CD8-positive, alpha-beta memory T cell (primary cell): ENCODE measurements at regions not wholly inside any gene's neighbourhood (a gene's known extent, or its start where the extent isn't known, plus 50 kb on each side); places are given as distances from the start of the nearest gene placed in this dataset.

ENCODE experiments used
- CTCF ChIA-PET: fragments of 350-600 bp; sonication (Branson Sonifier 250); formaldehyde crosslinking; loops from one replicate; lab custom pipeline; 2021; ENCODE audit warnings: antibody characterized with exemption; lab: Charles Lee
- POLR2A ChIA-PET: fragments of 350-600 bp; sonication (Branson Sonifier 250); formaldehyde crosslinking; loops from one replicate; lab custom pipeline; 2021; ENCODE audit warnings: antibody characterized with exemption; lab: Charles Lee
- DNase-seq, 5 donors: peaks; one replicate each; pipeline versions ENCODE4 v3.0.0 to v3.0.0-alpha.2; 2020 to 2022; ENCODE audit warnings: mixed read lengths in 1 of 5
- H3K27ac ChIP-seq: one replicate; pipeline ENCODE4 v1.7.0; 2013; ENCODE audit warnings: low read depth, mild to moderate bottlenecking, low read length, moderate library complexity
- H3K27me3 ChIP-seq: 2 replicates; pipeline ENCODE4 v1.7.0; 2013; ENCODE audit warnings: low read length, mild to moderate bottlenecking; ENCODE audit not compliant: insufficient read depth, poor library complexity, severe bottlenecking
- H3K36me3 ChIP-seq: 2 replicates; pipeline ENCODE4 v1.7.0; 2013; ENCODE audit warnings: mild to moderate bottlenecking, low read length, moderate library complexity; ENCODE audit not compliant: insufficient read depth
- H3K4me1 ChIP-seq: 2 replicates; pipeline ENCODE4 v1.7.0; 2013; ENCODE audit warnings: mild to moderate bottlenecking, low read length, moderate library complexity; ENCODE audit not compliant: insufficient read depth
- H3K4me3 ChIP-seq: 2 replicates; pipeline ENCODE4 v1.7.0; 2013; ENCODE audit warnings: mild to moderate bottlenecking, low read length
- H3K9me3 ChIP-seq: 2 replicates; pipeline ENCODE4 v1.7.0; 2013; ENCODE audit warnings: mild to moderate bottlenecking, low read length
- H3K27ac Mint-ChIP-seq, 8 donors: one replicate each; pipeline ENCODE4 v1.8.0; 2020 to 2021; ENCODE audit warnings: mixed read lengths in 8 of 8, mild to moderate bottlenecking in 6 of 8, inconsistent platforms in 3 of 8, moderate library complexity in 3 of 8
- H3K27me3 Mint-ChIP-seq, 2 donors: one replicate each; pipeline ENCODE4 v1.8.0; 2020 to 2021; ENCODE audit warnings: mixed read lengths in 2 of 2, mild to moderate bottlenecking in 1 of 2, moderate library complexity in 1 of 2
- H3K36me3 Mint-ChIP-seq, 3 donors: one replicate each; pipeline ENCODE4 v1.8.0; 2020 to 2021; ENCODE audit warnings: mixed read lengths in 3 of 3, inconsistent platforms in 1 of 3, mild to moderate bottlenecking in 1 of 3
- H3K4me1 Mint-ChIP-seq, 3 donors: one replicate each; pipeline ENCODE4 v1.8.0; 2020 to 2021; ENCODE audit warnings: mixed read lengths in 3 of 3, inconsistent platforms in 1 of 3, mild to moderate bottlenecking in 1 of 3
- H3K4me3 Mint-ChIP-seq, 7 donors: one replicate each; pipeline ENCODE4 v1.8.0; 2020 to 2021; ENCODE audit warnings: mixed read lengths in 7 of 7, mild to moderate bottlenecking in 6 of 7, moderate library complexity in 4 of 7, inconsistent platforms in 2 of 7
- H3K9me3 Mint-ChIP-seq, 5 donors: one replicate each; pipeline ENCODE4 v1.8.0; 2020 to 2022; ENCODE audit warnings: mixed read lengths in 5 of 5, mild to moderate bottlenecking in 3 of 5, moderate library complexity in 2 of 5, inconsistent platforms in 1 of 5

DNA sequence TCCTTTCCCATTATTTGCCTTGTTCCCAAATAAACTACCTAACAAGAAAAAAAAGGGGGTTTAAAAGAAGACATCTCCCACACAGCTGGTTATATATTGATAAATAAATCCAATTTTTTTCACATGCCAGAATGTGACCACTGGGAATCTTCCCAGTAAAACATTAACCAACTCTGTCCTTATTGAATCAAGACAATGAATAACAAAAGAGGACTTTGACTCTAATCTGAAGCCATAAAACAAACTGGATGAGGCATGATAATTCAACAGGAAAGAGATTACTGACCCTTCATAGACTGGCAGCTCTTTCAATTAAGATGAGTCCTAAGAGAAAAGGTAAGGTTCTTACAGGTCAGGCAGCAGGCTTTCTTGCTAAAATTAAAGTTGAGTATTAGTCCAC, 165.8 kb upstream of the CDH6 start:
- no peak overlapping the region for H3K4me3 ChIP-seq
- CTCF ChIA-PET = interaction anchor here (1.0 kb wide), 1 partner anchor 684 kb away, joined by 3 read pairs; no protein-coding TSS in a partner anchor

DNA sequence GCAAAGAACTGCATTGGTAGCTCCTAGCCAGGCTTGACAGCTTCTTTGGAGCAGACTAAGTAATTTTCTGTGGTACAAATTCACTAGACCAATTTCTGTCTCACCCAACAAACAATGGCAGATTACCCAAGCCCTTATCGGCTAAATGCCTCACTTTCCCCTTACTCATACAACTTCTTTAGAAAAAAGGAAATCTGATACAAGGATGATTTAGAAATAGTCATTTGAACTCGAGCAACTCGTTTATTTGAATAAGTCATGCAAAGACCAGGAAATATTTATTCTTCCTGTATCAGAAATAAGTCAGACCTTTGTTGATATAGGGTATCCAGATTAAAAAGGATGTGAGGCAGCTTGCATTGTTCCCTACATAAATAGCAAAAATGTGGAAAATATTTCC, 170.4 kb upstream of the CDH6 start:
- H3K4me3 Mint-ChIP-seq = no peak overlapping the region
- CTCF ChIA-PET = no interaction called here

More for the DNA sequence above, 165.8 kb upstream of the CDH6 start:
- POLR2A ChIA-PET = no interaction called here
- H3K36me3 Mint-ChIP-seq = no peaks in the 10 kb centered on the region
- no peaks in the 10 kb centered on the region for H3K27me3 Mint-ChIP-seq
- no peak for DNase-seq
- H3K4me3 Mint-ChIP-seq = no peak overlapping the region
- no peaks in the 10 kb centered on the region for H3K36me3 ChIP-seq
- no peaks in the 10 kb centered on the region for H3K4me1 ChIP-seq
- H3K27ac ChIP-seq = no peak overlapping the region
- no peak overlapping the region for H3K27ac Mint-ChIP-seq
- peaks cover 4 to 21% (median 4%) of the 10 kb centered on the region in 5 donors for H3K9me3 Mint-ChIP-seq
- no peaks in the 10 kb centered on the region for H3K27me3 ChIP-seq
- no peaks in the 10 kb centered on the region for H3K4me1 Mint-ChIP-seq
- H3K9me3 ChIP-seq = no peaks in the 10 kb centered on the region

DNA sequence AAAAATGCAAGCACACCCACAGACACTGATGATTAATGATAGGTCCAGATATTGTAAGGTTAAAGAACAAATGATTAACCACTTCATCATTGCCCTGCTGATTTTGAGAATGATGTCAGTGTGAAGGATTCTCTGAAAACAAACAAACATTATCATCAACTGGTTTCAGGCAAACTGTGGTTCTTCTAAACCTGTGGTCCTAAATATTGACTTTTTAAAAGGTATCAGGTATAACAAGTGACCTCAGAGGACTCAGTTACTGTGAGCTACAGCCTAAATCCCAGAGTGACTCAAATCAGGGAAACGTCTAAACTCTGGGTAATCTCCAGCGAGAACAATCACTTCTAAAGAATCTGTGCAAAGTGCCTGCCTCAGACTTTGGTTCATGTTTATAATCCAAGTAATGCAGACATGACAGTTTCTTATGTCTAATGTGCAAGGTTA, 172.3 kb upstream of the CDH6 start:
- H3K27ac Mint-ChIP-seq = no peak overlapping the region
- DNase-seq = no peak
- Histone ChIP-seq H3K36me3 (no peaks in the 10 kb centered on the region), H3K4me1 (no peaks in the 10 kb centered on the region), H3K27me3 (no peaks in the 10 kb centered on the region), H3K4me3 (no peak overlapping the region), H3K27ac (no peak overlapping the region), H3K9me3 (no peaks in the 10 kb centered on the region)
- no peaks in the 10 kb centered on the region for H3K4me1 Mint-ChIP-seq
- no peaks in the 10 kb centered on the region for H3K36me3 Mint-ChIP-seq
- POLR2A ChIA-PET = no interaction called here
- H3K4me3 Mint-ChIP-seq = no peak overlapping the region
- CTCF ChIA-PET = no interaction called here
- H3K9me3 Mint-ChIP-seq = peaks cover 3 to 19% (median 8%) of the 10 kb centered on the region in 5 donors
- no peaks in the 10 kb centered on the region for H3K27me3 Mint-ChIP-seq

More for the DNA sequence above, 170.4 kb upstream of the CDH6 start:
- Histone ChIP-seq H3K27me3 (no peaks in the 10 kb centered on the region), H3K4me1 (no peaks in the 10 kb centered on the region), H3K27ac (no peak overlapping the region), H3K4me3 (no peak overlapping the region), H3K9me3 (no peaks in the 10 kb centered on the region), H3K36me3 (no peaks in the 10 kb centered on the region)
- Mint-ChIP-seq H3K4me1 (no peaks in the 10 kb centered on the region), H3K27me3 (no peaks in the 10 kb centered on the region), H3K27ac (no peak overlapping the region), H3K9me3 (peaks cover 3 to 11% (median 4%) of the 10 kb centered on the region in 5 donors), H3K36me3 (no peaks in the 10 kb centered on the region)
- no peak for DNase-seq
- POLR2A ChIA-PET = no interaction called here

DNA sequence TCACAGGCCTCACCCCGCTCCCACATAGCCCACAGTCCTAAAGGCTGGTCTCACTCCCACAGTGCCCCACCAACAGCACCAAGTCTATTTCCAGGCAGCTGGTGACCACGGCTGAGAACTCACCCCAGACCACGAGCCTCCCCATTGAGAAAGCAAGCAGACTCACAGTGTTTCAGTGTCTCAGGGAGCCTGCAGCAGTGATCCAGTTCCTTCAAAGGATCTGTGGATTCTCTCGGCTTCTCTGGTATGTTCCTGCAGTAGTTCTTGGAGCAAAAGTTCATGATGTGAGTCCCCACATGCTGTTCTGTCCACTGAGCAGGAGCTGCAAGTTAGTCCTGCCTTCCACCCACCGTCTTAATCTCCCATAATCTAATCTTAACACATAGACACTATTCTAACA, 185.3 kb upstream of the CDH6 start:
- no peak overlapping the region for H3K27ac ChIP-seq
- POLR2A ChIA-PET = no interaction called here
- no peak for DNase-seq
- no peaks in the 10 kb centered on the region for H3K36me3 Mint-ChIP-seq
- H3K4me3 Mint-ChIP-seq = no peak overlapping the region
- no peaks in the 10 kb centered on the region for H3K36me3 ChIP-seq
- H3K4me3 ChIP-seq = no peak overlapping the region
- no peaks in the 10 kb centered on the region for H3K4me1 Mint-ChIP-seq
- CTCF ChIA-PET = no interaction called here
- peaks cover 13 to 34% (median 15%) of the 10 kb centered on the region in 5 donors for H3K9me3 Mint-ChIP-seq
- no peak overlapping the region for H3K27ac Mint-ChIP-seq
- H3K9me3 ChIP-seq = no peaks in the 10 kb centered on the region
- no peaks in the 10 kb centered on the region for H3K27me3 Mint-ChIP-seq
- no peaks in the 10 kb centered on the region for H3K27me3 ChIP-seq
- no peaks in the 10 kb centered on the region for H3K4me1 ChIP-seq

DNA sequence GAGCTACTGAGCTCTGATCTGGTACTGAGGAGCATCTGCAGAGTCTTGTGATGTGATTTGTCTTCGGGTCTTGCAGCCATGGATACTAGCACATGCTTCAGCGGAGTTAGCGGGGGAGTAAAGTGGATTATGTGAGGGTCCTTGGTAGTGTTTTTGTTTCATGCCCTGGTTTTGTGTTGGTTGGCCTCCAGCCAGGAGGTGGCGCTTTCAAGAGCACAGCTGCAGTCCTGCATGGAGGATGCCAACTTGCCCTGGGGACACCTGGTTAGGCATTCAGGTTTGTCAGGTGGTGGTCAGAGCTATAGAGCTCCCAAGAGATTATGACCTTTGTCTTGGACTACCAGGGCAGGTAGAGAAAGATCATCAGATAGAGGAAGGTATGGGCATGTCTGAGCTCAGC, 185.8 kb upstream of the CDH6 start:
- H3K36me3 Mint-ChIP-seq = no peaks in the 10 kb centered on the region
- Histone ChIP-seq H3K4me1 (no peaks in the 10 kb centered on the region), H3K4me3 (no peak overlapping the region), H3K36me3 (no peaks in the 10 kb centered on the region), H3K27ac (no peak overlapping the region), H3K27me3 (no peaks in the 10 kb centered on the region), H3K9me3 (no peaks in the 10 kb centered on the region)
- ChIA-PET CTCF (no interaction called here), POLR2A (no interaction called here)
- H3K4me1 Mint-ChIP-seq = no peaks in the 10 kb centered on the region
- no peak for DNase-seq
- H3K27ac Mint-ChIP-seq = no peak overlapping the region
- H3K9me3 Mint-ChIP-seq = peaks cover 10 to 34% (median 14%) of the 10 kb centered on the region in 5 donors
- no peaks in the 10 kb centered on the region for H3K27me3 Mint-ChIP-seq
- no peak overlapping the region for H3K4me3 Mint-ChIP-seq

DNA sequence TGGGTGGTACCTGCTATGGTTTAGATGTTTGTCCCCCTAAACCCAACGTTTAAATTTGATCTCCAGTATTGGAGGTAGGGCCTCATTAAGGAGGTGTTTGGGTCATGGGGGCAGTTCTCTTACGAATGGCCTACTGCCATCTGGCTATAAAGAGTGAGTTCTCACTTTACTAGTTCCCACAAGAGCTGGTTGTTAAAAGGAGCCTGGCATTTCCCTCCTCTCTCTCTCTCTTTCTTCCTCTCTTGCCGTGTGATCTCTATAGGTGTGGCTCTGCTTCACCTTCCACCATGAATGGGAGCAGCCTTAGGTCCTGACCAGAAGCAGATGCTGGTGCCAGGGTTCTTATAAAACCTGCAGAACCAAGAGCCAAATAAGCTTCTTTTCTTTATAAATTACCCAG, 193.2 kb upstream of the CDH6 start:
- H3K27ac Mint-ChIP-seq = no peak overlapping the region
- POLR2A ChIA-PET = no interaction called here
- CTCF ChIA-PET = no interaction called here

DNA sequence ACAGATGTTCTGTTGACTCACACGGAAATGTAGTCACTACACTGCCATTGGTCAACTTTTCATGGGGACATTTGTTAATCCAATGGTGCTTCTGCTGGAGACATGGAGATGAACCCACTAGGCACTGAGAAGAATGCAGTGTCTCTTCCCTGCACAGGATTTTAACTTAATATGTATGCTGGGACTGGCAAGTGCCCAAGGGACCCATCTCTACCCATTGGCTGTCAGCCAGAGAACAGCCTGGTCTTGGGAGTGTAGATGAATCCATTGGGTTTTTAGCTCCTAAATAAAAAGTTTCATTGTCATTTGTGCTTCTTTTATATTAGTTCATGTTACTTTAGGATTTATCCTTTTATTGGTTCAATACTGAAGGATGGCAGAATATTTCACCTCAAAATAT, 195.8 kb upstream of the CDH6 start:
- H3K27ac ChIP-seq = no peak overlapping the region
- Mint-ChIP-seq H3K4me1 (no peaks in the 10 kb centered on the region), H3K27me3 (no peaks in the 10 kb centered on the region), H3K36me3 (no peaks in the 10 kb centered on the region), H3K9me3 (peaks cover 2 to 14% (median 5%) of the 10 kb centered on the region in 5 donors), H3K27ac (no peak overlapping the region), H3K4me3 (no peak overlapping the region)
- H3K9me3 ChIP-seq = no peaks in the 10 kb centered on the region
- POLR2A ChIA-PET = no interaction called here
- CTCF ChIA-PET = no interaction called here
- no peaks in the 10 kb centered on the region for H3K36me3 ChIP-seq
- no peaks in the 10 kb centered on the region for H3K4me1 ChIP-seq
- no peaks in the 10 kb centered on the region for H3K27me3 ChIP-seq
- DNase-seq = no peak
- H3K4me3 ChIP-seq = no peak overlapping the region

More for the DNA sequence above, 193.2 kb upstream of the CDH6 start:
- Histone ChIP-seq H3K9me3 (no peaks in the 10 kb centered on the region), H3K4me1 (no peaks in the 10 kb centered on the region), H3K36me3 (no peaks in the 10 kb centered on the region), H3K27ac (no peak overlapping the region), H3K4me3 (no peak overlapping the region), H3K27me3 (no peaks in the 10 kb centered on the region)
- peaks cover 0 to 19% (median 3%) of the 10 kb centered on the region in 5 donors for H3K9me3 Mint-ChIP-seq
- DNase-seq = no peak
- no peaks in the 10 kb centered on the region for H3K4me1 Mint-ChIP-seq
- no peak overlapping the region for H3K4me3 Mint-ChIP-seq
- no peaks in the 10 kb centered on the region for H3K27me3 Mint-ChIP-seq
- H3K36me3 Mint-ChIP-seq = no peaks in the 10 kb centered on the region

DNA sequence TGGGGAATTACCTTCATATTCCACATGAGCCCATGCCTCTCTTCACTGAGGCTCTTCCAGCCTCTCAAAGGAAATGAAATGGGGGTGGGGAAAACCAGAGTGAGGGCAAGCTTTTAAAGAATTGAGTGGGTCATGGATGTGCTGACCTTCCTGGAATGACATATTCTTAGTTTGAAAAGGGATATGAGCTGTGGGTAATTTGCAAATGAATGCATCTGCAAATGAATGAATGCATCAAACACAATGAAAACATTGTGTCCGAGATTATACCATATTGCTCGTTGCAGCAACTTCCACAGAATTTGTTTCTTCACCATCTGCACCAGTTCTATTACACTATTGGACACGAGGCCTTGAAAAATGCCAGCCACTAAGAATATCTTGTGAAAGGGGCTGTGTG, 198.6 kb upstream of the CDH6 start:
- H3K4me3 ChIP-seq = no peak overlapping the region
- H3K27me3 ChIP-seq = no peaks in the 10 kb centered on the region
- Mint-ChIP-seq H3K4me1 (no peaks in the 10 kb centered on the region), H3K27me3 (no peaks in the 10 kb centered on the region), H3K9me3 (peaks cover 6 to 22% (median 10%) of the 10 kb centered on the region in 5 donors), H3K4me3 (no peak overlapping the region), H3K27ac (no peak overlapping the region), H3K36me3 (no peaks in the 10 kb centered on the region)
- CTCF ChIA-PET = no interaction called here
- H3K27ac ChIP-seq = no peak overlapping the region
- DNase-seq = no peak
- H3K4me1 ChIP-seq = no peaks in the 10 kb centered on the region
- H3K36me3 ChIP-seq = no peaks in the 10 kb centered on the region
- H3K9me3 ChIP-seq = no peaks in the 10 kb centered on the region
- POLR2A ChIA-PET = no interaction called here

DNA sequence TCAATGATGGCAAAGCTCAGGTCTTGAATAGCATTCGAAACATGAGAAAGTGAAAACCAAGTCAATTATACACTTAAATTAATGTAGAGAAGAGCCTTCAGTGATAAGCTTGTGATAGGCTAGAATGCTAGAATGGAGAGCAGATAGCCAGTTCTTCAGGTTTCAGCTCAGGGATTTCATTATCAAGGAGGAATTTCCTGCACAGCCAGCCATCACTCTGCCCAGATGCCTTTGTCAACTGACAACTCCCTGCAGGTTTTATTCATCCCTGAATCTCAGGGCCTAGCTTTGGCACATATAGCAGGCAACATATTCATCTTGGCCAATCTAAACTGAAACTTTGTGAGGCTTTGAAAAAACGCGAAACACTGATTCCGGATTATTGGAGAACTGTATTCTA, 199.3 kb upstream of the CDH6 start:
- H3K36me3 Mint-ChIP-seq = no peaks in the 10 kb centered on the region

More for the DNA sequence above, 199.3 kb upstream of the CDH6 start:
- Histone ChIP-seq H3K4me1 (no peaks in the 10 kb centered on the region), H3K9me3 (no peaks in the 10 kb centered on the region), H3K27ac (no peak overlapping the region), H3K27me3 (no peaks in the 10 kb centered on the region), H3K4me3 (no peak overlapping the region), H3K36me3 (no peaks in the 10 kb centered on the region)
- no peaks in the 10 kb centered on the region for H3K4me1 Mint-ChIP-seq
- H3K4me3 Mint-ChIP-seq = no peak overlapping the region
- no peaks in the 10 kb centered on the region for H3K27me3 Mint-ChIP-seq
- H3K27ac Mint-ChIP-seq = no peak overlapping the region
- ChIA-PET POLR2A (no interaction called here), CTCF (no interaction called here)
- DNase-seq = no peak
- H3K9me3 Mint-ChIP-seq = peaks cover 6 to 22% (median 13%) of the 10 kb centered on the region in 5 donors
